AG04449 (cell line): ENCODE measurements at regions not wholly inside any gene's neighbourhood (a gene's known extent, or its start where the extent isn't known, plus 50 kb on each side); places are given as distances from the start of the nearest gene placed in this dataset.

Experiments used
- CTCF ChIA-PET: fragments of 350-600 bp; formaldehyde crosslinking; extraction: SDS; loops from one replicate; lab custom pipeline; 2021; ENCODE audit warnings: antibody characterized with exemption; lab: Yijun Ruan, JAX
- POLR2A ChIA-PET: fragments of 400-600, 350-600 bp; formaldehyde crosslinking; extraction: SDS; loops from one replicate; lab custom pipeline; 2020; ENCODE audit warnings: antibody characterized with exemption, inconsistent platforms; lab: Yijun Ruan, JAX
- DNase-seq: peaks from one replicate; pipeline ENCODE4 v3.0.0-alpha.2; 2010; ENCODE audit warnings: low read depth, low spot score
- H3K4me3 ChIP-seq: 2 replicates; pipeline ENCODE4 v1.5.1; 2011; ENCODE audit warnings: low read depth, mild to moderate bottlenecking, control low read depth, low read length
- CTCF ChIP-seq: IDR thresholded peaks from one replicate; pipeline ENCODE4 v1.5.1; 2011; ENCODE audit warnings: mild to moderate bottlenecking, moderate library complexity, low read length, control low read depth, inconsistent platforms; ENCODE audit not compliant: insufficient read depth; ENCODE audit errors: missing control alignments

- no peak overlapping the region for H3K4me3 ChIP-seq
- CTCF ChIA-PET, result no interaction called here
- DNase-seq, result no peak
- POLR2A ChIA-PET, result no interaction called here
- TF ChIP-seq CTCF, result no peak
Observed at GRCh38 chr16:26642047-26642664, 424.6 kb upstream of the C16orf82 start.

- ChIA-PET POLR2A (no interaction called here), CTCF (no interaction called here)
- no peak for DNase-seq
- H3K4me3 ChIP-seq, result no peak overlapping the region
- no peak for TF ChIP-seq CTCF
Observed at GRCh38 chr16:26643519-26643918, 423.2 kb upstream of the C16orf82 start.

- CTCF ChIA-PET, result no interaction called here
- no peak overlapping the region for H3K4me3 ChIP-seq
- no peak for DNase-seq
- POLR2A ChIA-PET, result no interaction called here
- TF ChIP-seq CTCF, result no peak
Observed at GRCh38 chr16:26644912-26645543, 421.7 kb upstream of the C16orf82 start.

GRCh38 chr16:26645614-26646013 is 421.1 kb upstream of the C16orf82 start:
- TF ChIP-seq CTCF, result no peak
- CTCF ChIA-PET, result no interaction called here
- DNase-seq, result no peak
- POLR2A ChIA-PET, result no interaction called here
- no peak overlapping the region for H3K4me3 ChIP-seq

- CTCF ChIA-PET, result no interaction called here
- no peak for TF ChIP-seq CTCF
- no peak overlapping the region for H3K4me3 ChIP-seq
- POLR2A ChIA-PET, result no interaction called here
- no peak for DNase-seq
Observed at GRCh38 chr16:26647870-26648269, 418.9 kb upstream of the C16orf82 start.

- no peak for TF ChIP-seq CTCF
- DNase-seq, result no peak
- ChIA-PET CTCF (no interaction called here), POLR2A (no interaction called here)
- no peak overlapping the region for H3K4me3 ChIP-seq
Observed at GRCh38 chr16:26648851-26649250, 417.9 kb upstream of the C16orf82 start.
